NT2/D1 (cell line): ENCODE measurements at regions not wholly inside any gene's neighbourhood (a gene's known extent, or its start where the extent isn't known, plus 50 kb on each side); places are given as distances from the start of the nearest gene placed in this dataset.

Experiments used
- DNase-seq: peaks from one replicate; pipeline ENCODE4 v3.0.0-alpha.2; 2011; ENCODE audit warnings: low read depth, low spot score
- H3K27me3 ChIP-seq: 2 replicates; pipeline ENCODE4 v1.6.0; 2011; ENCODE audit warnings: mild to moderate bottlenecking; ENCODE audit not compliant: insufficient read length, insufficient read depth
- H3K36me3 ChIP-seq: 2 replicates; pipeline ENCODE4 v1.6.1; 2011; ENCODE audit warnings: mild to moderate bottlenecking, low read length, mixed read lengths; ENCODE audit not compliant: insufficient read depth, insufficient read length
- H3K4me1 ChIP-seq: 2 replicates; pipeline ENCODE4 v1.5.1; 2011; ENCODE audit not compliant: insufficient read depth, insufficient read length
- H3K4me3 ChIP-seq: 2 replicates; pipeline ENCODE4 v1.5.1; 2011; ENCODE audit warnings: low read depth; ENCODE audit not compliant: insufficient read length
- H3K9ac ChIP-seq: 2 replicates; pipeline ENCODE4 v1.6.0; 2011; ENCODE audit warnings: low read depth; ENCODE audit not compliant: insufficient read length
- H3K9me3 ChIP-seq: 2 replicates; pipeline ENCODE4 v1.5.1; 2011; ENCODE audit warnings: mild to moderate bottlenecking, low read length; ENCODE audit not compliant: insufficient read depth
- SUZ12 ChIP-seq: IDR thresholded peaks from 2 replicates; pipeline ENCODE4 v1.6.1; 2011; ENCODE audit not compliant: insufficient read length, insufficient read depth; ENCODE audit errors: extremely low read depth
- YY1 ChIP-seq: IDR thresholded peaks from 2 replicates; pipeline ENCODE4 v1.6.1; 2011; ENCODE audit not compliant: insufficient read length, insufficient read depth
- ZNF274 ChIP-seq: IDR thresholded peaks from 2 replicates; pipeline ENCODE4 v1.6.1; 2011; ENCODE audit warnings: mild to moderate bottlenecking, low read depth, low read length

DNA sequence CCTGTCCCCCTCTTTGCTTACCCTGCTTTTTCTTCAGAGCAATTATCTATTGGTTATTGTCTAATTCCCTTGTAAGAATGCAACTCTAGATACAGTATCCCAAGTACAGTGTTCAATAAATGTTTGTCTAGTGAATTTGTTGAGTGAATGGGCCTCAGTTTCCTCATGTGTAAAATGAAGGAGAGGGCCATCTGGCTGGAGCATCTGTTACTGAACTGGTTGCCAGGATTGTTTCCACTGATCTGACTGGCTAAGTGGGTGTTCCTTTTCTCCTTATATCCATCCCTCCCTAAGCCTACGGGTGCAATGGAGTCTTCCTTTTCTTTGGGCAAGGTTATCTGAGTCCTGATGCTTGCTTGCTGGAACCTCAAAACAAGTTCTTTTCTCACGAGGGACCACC lies 185.2 kb upstream of the RPS6KA3 start:
- H3K4me3 ChIP-seq: no peak overlapping the region
- H3K27me3 ChIP-seq: no peaks in the 10 kb centered on the region
- no peaks in the 10 kb centered on the region for H3K36me3 ChIP-seq
- no peaks in the 10 kb centered on the region for H3K9me3 ChIP-seq
- no peaks in the 10 kb centered on the region for H3K4me1 ChIP-seq
- no peak for DNase-seq
- no peak overlapping the region for H3K9ac ChIP-seq
- no peak for TF ChIP-seq SUZ12
- no peak for TF ChIP-seq YY1
- TF ChIP-seq ZNF274: no peak

DNA sequence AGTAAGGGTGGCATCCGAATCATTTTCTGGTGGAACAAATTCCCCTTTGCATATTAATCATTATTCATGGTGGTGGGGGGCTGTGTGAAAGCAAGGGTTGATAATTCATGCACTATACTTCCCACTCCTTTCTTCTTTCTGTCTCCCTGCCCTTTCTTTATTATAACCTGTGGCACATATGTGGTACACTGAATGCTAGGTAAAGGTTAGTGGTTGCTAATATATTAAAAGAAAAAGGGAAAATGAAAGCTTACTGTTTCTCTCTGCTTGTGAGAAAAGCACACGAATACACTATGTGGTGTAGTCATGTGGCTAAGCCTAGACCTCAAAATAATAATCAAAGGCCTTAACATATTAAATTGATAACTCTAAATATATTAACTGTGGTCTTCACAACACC lies 178.4 kb upstream of the RPS6KA3 start:
- Histone ChIP-seq H3K4me3 (no peak overlapping the region), H3K9ac (no peak overlapping the region), H3K36me3 (no peaks in the 10 kb centered on the region), H3K4me1 (no peaks in the 10 kb centered on the region), H3K27me3 (no peaks in the 10 kb centered on the region), H3K9me3 (no peaks in the 10 kb centered on the region)
- no peak for DNase-seq
- no peak for TF ChIP-seq ZNF274
- TF ChIP-seq SUZ12: no peak
- no peak for TF ChIP-seq YY1

DNA sequence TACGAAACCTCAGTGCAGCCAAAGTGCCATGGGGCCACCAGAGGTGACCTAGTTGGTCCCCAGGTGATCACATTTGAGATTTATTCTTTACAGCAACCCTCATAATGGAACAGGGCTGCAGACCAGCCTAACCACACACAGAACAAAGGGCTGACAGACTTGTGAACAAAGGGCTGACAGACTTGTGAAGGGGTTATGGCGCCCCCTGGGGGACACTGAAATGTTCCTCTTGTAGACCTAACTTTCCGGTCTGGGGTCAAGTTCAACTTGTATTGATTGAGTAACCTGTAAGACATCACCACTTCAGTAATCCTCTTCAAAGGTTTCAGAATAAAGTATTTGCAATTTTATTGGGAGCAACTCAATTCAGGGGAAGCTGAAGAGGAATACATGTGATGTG lies 175.9 kb upstream of the RPS6KA3 start:
- H3K4me3 ChIP-seq: no peak overlapping the region
- DNase-seq: peak; percentile 84
- H3K9ac ChIP-seq: no peak overlapping the region
- no peak for TF ChIP-seq ZNF274
- no peak for TF ChIP-seq YY1
- no peak for TF ChIP-seq SUZ12
- H3K4me1 ChIP-seq: no peaks in the 10 kb centered on the region
- H3K36me3 ChIP-seq: no peaks in the 10 kb centered on the region
- no peaks in the 10 kb centered on the region for H3K27me3 ChIP-seq
- no peaks in the 10 kb centered on the region for H3K9me3 ChIP-seq

DNA sequence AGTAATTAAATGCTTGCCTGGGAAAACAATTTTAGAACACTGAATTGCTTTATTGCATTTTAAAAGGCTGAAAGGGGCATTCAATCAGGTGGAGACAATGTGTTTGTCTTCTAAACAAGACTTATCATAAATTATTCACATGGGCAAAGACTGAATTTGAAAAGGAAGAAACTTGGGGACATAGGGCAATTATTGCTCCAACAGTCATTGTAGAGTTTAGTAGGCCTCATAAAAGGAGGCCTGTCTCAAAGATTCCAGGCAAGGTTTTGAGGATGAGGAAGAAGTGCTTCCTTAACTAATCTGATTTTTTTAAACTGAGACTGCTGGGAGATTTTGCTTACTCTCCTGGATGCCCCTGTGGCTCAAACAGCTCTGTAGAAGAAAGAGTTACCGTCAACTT lies 174.4 kb upstream of the RPS6KA3 start:
- no peaks in the 10 kb centered on the region for H3K27me3 ChIP-seq
- no peak for TF ChIP-seq SUZ12
- no peak for TF ChIP-seq ZNF274
- TF ChIP-seq YY1: no peak

DNA sequence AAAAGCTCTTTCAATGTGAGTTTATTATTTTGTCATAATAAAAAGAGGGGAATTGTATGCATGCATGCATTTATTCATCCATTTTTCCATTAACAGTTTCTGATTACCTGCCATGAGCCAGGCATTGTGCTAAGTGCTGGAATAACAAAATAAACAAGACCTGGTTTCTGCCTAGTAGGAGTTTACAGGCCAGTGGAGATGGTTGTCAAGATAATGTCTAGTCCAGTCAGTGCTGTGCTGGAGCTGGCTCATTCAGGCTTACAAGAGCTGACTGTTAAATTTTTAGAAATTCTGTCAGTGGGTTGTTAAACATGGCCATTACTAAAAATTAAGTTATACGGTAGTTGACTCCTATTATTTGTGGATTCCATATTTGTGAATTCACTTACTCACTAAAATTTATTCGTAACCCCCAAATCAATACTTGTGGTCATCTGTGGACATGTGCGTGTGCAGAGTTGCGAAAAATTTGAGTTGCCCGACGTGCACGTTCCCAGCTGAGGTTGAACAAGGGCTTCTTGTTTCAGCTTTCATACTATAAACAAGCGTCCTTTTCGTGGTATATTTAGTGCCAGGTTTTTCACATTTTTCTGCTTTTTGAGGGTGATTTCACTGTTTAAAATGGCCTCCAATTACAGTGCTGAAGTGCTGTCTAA lies 172.3 kb upstream of the RPS6KA3 start:
- Histone ChIP-seq H3K4me3 (no peak overlapping the region), H3K27me3 (no peaks in the 10 kb centered on the region), H3K9ac (no peak overlapping the region), H3K9me3 (no peaks in the 10 kb centered on the region), H3K36me3 (no peaks in the 10 kb centered on the region), H3K4me1 (no peaks in the 10 kb centered on the region)
- TF ChIP-seq SUZ12: no peak
- TF ChIP-seq YY1: no peak
- TF ChIP-seq ZNF274: no peak
- no peak for DNase-seq

More for the DNA sequence above, 174.4 kb upstream of the RPS6KA3 start:
- Histone ChIP-seq H3K9me3 (no peaks in the 10 kb centered on the region), H3K9ac (no peak overlapping the region), H3K4me1 (no peaks in the 10 kb centered on the region), H3K4me3 (no peak overlapping the region), H3K36me3 (no peaks in the 10 kb centered on the region)
- DNase-seq: no peak

DNA sequence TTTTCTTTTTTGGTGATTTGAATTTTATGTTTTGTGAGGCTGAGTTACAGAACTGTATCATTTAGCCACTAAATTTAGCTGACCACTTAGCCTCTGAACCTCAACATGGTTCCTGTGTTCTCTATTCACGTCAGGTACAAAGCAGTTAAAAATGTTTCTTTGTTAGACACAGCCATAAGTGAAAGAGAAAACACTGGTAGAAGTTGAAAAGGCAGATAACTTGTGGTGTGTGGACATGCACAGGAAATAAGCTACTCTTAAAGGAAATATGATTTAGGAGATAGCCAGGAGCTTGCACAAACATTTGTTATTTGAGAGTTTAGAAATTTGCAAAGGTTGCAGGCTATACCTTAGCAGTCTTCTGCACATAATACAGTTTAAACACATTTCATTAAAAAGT lies 171.0 kb upstream of the RPS6KA3 start:
- TF ChIP-seq SUZ12 (no peak), YY1 (no peak), ZNF274 (no peak)
- no peak overlapping the region for H3K9ac ChIP-seq
- no peaks in the 10 kb centered on the region for H3K9me3 ChIP-seq
- no peak overlapping the region for H3K4me3 ChIP-seq
- DNase-seq: no peak
- H3K4me1 ChIP-seq: no peaks in the 10 kb centered on the region
- no peaks in the 10 kb centered on the region for H3K27me3 ChIP-seq
- H3K36me3 ChIP-seq: no peaks in the 10 kb centered on the region

DNA sequence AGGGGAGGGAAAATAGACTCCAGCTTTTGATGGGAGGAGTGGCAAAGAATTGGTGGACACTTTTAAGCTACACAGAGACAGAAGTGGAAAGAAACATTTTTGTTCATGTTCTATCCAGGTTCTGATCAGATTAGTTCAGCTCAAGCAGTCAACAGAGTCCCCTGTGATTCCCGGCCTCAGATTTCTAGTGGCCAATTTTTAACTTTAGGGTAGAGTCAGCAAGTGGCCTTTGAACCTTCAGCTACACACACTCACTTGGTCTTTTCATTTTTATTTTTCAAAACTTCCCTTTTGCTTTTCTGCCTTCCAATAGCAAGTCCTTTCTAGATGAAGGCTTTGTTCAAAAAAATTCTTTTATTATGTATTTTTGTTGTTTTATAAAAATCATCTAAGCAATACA lies 169.2 kb upstream of the RPS6KA3 start:
- Histone ChIP-seq H3K27me3 (no peaks in the 10 kb centered on the region), H3K36me3 (no peaks in the 10 kb centered on the region), H3K9me3 (no peaks in the 10 kb centered on the region), H3K4me1 (no peaks in the 10 kb centered on the region), H3K9ac (no peak overlapping the region), H3K4me3 (no peak overlapping the region)
- TF ChIP-seq ZNF274 (no peak), YY1 (no peak), SUZ12 (no peak)
- DNase-seq: no peak

DNA sequence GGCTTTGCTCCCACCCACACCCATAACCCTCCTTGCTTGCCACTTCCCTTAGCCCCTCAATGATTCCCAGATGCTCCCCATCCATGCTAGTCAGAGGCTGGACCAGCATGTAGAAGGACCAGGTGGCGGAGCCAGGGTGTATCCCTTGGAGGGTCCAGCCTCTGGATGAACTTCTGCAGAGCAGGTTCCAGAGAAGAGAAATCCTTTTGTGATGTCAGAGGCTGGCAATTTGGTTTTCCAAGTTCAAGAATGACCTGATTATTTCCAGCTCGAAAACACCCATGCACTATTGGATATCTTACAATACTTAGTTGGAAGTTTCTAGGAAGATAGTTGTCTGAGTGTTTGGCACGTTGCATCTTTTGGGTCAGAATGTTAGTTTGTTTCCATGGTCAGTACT lies 168.3 kb upstream of the RPS6KA3 start:
- no peaks in the 10 kb centered on the region for H3K27me3 ChIP-seq

More for the DNA sequence above, 168.3 kb upstream of the RPS6KA3 start:
- Histone ChIP-seq H3K9ac (no peak overlapping the region), H3K4me1 (no peaks in the 10 kb centered on the region), H3K4me3 (no peak overlapping the region), H3K36me3 (no peaks in the 10 kb centered on the region), H3K9me3 (no peaks in the 10 kb centered on the region)
- TF ChIP-seq YY1: no peak
- no peak for TF ChIP-seq SUZ12
- no peak for TF ChIP-seq ZNF274
- no peak for DNase-seq
